ENCODE measurements at regions not wholly inside any gene's neighbourhood (a gene's known extent, or its start where the extent isn't known, plus 50 kb on each side); places are given as distances from the start of the nearest gene placed in this dataset.

DNA sequence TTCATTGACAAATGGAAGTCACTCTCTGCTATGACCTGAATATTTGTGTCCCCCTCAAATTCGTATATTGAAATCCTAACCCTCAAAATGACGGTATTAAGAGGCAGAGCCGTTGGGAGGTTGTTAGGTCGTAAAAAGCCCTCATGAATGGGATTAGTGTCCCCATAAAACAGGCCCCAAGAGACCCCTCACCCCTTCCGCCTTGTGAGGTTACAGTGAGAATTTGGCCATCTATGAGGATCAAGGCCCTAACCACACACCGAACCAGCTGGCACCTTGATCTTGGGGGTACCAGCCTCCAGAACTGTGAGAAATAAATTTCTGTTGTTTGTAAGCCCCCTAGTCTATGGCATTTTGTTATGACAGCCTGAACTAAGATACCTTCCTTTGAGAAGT, 52.5 kb upstream of the SLC22A16 start:
- peak overlapping the region; percentile 60 for H3K27ac Mint-ChIP-seq
- no peaks in the 10 kb centered on the region for H3K27me3 Mint-ChIP-seq
- H3K9me3 Mint-ChIP-seq = no peaks in the 10 kb centered on the region
- peaks cover 31% of the 10 kb centered on the region for H3K4me1 Mint-ChIP-seq (ENCODE audit: low read depth)
- H3K36me3 Mint-ChIP-seq (ENCODE audit: low read depth) = no peaks in the 10 kb centered on the region
- no peak overlapping the region for H3K4me3 Mint-ChIP-seq
- intact Hi-C loops (cut with micrococcal nuclease) = loop anchor here (1.0 to 10.0 kb wide), 4 partner anchors 153 to 686 kb away; no protein-coding TSS in a partner anchor

GRCh38 chr6:110528101-110528929, 51.9 kb upstream of the SLC22A16 start:
- no peak overlapping the region for H3K4me3 Mint-ChIP-seq
- H3K36me3 Mint-ChIP-seq (ENCODE audit: low read depth) = no peaks in the 10 kb centered on the region
- H3K9me3 Mint-ChIP-seq = no peaks in the 10 kb centered on the region
- H3K27me3 Mint-ChIP-seq = no peaks in the 10 kb centered on the region
- intact Hi-C loops (cut with micrococcal nuclease) = loop anchor here (1.0 to 10.0 kb wide), 4 partner anchors 154 to 686 kb away; no protein-coding TSS in a partner anchor
- peaks cover 31% of the 10 kb centered on the region for H3K4me1 Mint-ChIP-seq (ENCODE audit: low read depth)
- no peak overlapping the region for H3K27ac Mint-ChIP-seq

DNA sequence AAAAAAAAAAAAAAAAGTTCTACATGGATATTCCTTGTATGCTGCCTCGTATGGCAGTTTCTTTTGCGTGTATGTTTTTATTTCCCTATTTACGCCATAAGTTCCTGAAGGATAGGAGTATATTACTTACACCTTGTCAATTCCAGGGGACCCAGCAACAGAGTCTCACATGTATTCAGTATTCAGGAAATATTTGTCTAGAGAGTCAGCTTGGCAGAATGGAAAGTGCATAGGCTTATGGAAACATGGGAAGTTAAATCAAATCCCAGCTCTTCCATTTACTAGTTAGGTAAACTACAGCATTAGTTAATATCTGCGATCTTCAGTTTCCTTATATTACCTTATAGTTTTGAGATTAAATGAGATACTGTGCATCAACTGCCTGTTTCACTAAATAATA, 51.1 kb upstream of the SLC22A16 start:
- no peaks in the 10 kb centered on the region for H3K9me3 Mint-ChIP-seq
- peaks cover 31% of the 10 kb centered on the region for H3K4me1 Mint-ChIP-seq (ENCODE audit: low read depth)
- intact Hi-C loops (cut with micrococcal nuclease) = loop anchor here (10.0 kb wide), 1 partner anchor 687 kb away; no protein-coding TSS in a partner anchor
- no peak overlapping the region for H3K27ac Mint-ChIP-seq
- no peaks in the 10 kb centered on the region for H3K36me3 Mint-ChIP-seq (ENCODE audit: low read depth)
- no peaks in the 10 kb centered on the region for H3K27me3 Mint-ChIP-seq
- H3K4me3 Mint-ChIP-seq = no peak overlapping the region

GRCh38 chr6:110526726-110527125, 50.3 kb upstream of the SLC22A16 start:
- intact Hi-C loops (cut with micrococcal nuclease) = loop anchor here (10.0 kb wide), 1 partner anchor 688 kb away; no protein-coding TSS in a partner anchor
- no peaks in the 10 kb centered on the region for H3K27me3 Mint-ChIP-seq
- no peaks in the 10 kb centered on the region for H3K36me3 Mint-ChIP-seq (ENCODE audit: low read depth)
- no peak overlapping the region for H3K27ac Mint-ChIP-seq
- no peaks in the 10 kb centered on the region for H3K9me3 Mint-ChIP-seq
- H3K4me1 Mint-ChIP-seq (ENCODE audit: low read depth) = peaks cover 31% of the 10 kb centered on the region
- no peak overlapping the region for H3K4me3 Mint-ChIP-seq
